Glutamatergic neuron (in vitro differentiated cells): ENCODE measurements at regions not wholly inside any gene's neighbourhood (a gene's known extent, or its start where the extent isn't known, plus 50 kb on each side); places are given as distances from the start of the nearest gene placed in this dataset.

Source experiments
- DNase-seq: peaks from one replicate; pipeline ENCODE4 v3.0.0; 2022
- H3K27ac Mint-ChIP-seq: one replicate; pipeline ENCODE4 v1.8.0; 2020; ENCODE audit warnings: mild to moderate bottlenecking, mixed read lengths, inconsistent platforms; ENCODE audit not compliant: unreplicated experiment
- H3K27me3 Mint-ChIP-seq: one replicate; pipeline ENCODE4 v1.8.0; 2020; ENCODE audit warnings: mild to moderate bottlenecking, moderate library complexity, mixed read lengths, inconsistent platforms; ENCODE audit not compliant: unreplicated experiment
- H3K36me3 Mint-ChIP-seq: one replicate; pipeline ENCODE4 v1.8.0; 2020; ENCODE audit warnings: mild to moderate bottlenecking, mixed read lengths, inconsistent platforms; ENCODE audit not compliant: unreplicated experiment
- H3K4me1 Mint-ChIP-seq: one replicate; pipeline ENCODE4 v1.8.0; 2020; ENCODE audit warnings: mild to moderate bottlenecking, low read depth, mixed read lengths, inconsistent platforms; ENCODE audit not compliant: unreplicated experiment
- H3K4me3 Mint-ChIP-seq: one replicate; pipeline ENCODE4 v1.8.0; 2020; ENCODE audit warnings: mild to moderate bottlenecking, mixed read lengths, inconsistent platforms; ENCODE audit not compliant: unreplicated experiment
- H3K9me3 Mint-ChIP-seq: one replicate; pipeline ENCODE4 v1.8.0; 2020; ENCODE audit warnings: mild to moderate bottlenecking, moderate library complexity, mixed read lengths, inconsistent platforms; ENCODE audit not compliant: unreplicated experiment
- TF ChIP-seq, protein P1 (sequence below): fragments of 200-600 bp; sonication (generic); IDR thresholded peaks from one replicate; pipeline ENCODE4 v1.5.0; 2021; ENCODE audit not compliant: partially characterized antibody, unreplicated experiment

DNA sequence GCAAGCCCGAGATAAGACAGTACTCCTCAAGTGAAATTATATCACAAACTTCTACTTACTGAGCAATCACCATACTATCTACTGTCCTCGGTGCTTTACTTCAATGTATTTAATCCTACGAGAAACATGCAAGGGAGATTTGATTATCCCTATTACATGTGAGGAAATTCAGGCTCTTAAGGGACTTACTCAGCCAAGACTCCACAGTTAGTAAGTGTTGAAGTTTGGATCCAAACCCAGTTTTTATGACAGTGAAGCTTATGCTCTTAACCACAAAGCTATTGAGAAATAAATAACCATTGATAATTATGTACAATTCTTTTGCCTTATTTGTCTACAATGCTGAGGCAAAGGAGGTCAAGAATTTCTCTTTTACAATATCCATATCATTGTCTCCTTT, 672.9 kb upstream of the ACVR2A start:
- Mint-ChIP-seq H3K36me3 (no peaks in the 10 kb centered on the region), H3K4me3 (no peak overlapping the region), H3K4me1 (no peaks in the 10 kb centered on the region), H3K27ac (no peak overlapping the region), H3K27me3 (no peaks in the 10 kb centered on the region), H3K9me3 (no peaks in the 10 kb centered on the region)
- TF ChIP-seq, protein P1, sequence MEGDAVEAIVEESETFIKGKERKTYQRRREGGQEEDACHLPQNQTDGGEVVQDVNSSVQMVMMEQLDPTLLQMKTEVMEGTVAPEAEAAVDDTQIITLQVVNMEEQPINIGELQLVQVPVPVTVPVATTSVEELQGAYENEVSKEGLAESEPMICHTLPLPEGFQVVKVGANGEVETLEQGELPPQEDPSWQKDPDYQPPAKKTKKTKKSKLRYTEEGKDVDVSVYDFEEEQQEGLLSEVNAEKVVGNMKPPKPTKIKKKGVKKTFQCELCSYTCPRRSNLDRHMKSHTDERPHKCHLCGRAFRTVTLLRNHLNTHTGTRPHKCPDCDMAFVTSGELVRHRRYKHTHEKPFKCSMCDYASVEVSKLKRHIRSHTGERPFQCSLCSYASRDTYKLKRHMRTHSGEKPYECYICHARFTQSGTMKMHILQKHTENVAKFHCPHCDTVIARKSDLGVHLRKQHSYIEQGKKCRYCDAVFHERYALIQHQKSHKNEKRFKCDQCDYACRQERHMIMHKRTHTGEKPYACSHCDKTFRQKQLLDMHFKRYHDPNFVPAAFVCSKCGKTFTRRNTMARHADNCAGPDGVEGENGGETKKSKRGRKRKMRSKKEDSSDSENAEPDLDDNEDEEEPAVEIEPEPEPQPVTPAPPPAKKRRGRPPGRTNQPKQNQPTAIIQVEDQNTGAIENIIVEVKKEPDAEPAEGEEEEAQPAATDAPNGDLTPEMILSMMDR, result no peak
- no peak for DNase-seq

DNA sequence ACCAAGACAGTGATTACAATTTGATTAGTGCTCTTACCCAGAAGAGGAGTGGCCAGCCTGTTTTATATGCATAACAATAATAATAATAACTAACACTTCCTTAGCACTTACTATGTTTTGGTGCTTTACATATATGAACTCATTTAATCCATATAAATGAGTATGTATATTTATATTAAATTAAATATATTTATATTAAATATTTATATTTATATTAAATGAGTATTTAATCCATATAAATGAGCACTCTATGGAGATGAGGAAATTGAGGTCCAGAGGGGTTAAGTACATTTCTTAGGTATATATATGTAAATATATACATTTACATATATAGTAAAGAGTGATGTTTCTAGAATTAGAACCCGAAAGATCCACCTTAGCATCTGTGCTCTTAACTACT, 673.9 kb upstream of the ACVR2A start:
- Mint-ChIP-seq H3K36me3 (no peaks in the 10 kb centered on the region), H3K9me3 (no peaks in the 10 kb centered on the region), H3K4me3 (no peak overlapping the region), H3K27ac (no peak overlapping the region), H3K4me1 (no peaks in the 10 kb centered on the region), H3K27me3 (no peaks in the 10 kb centered on the region)
- no peak for DNase-seq
- TF ChIP-seq, protein P1, result no peak

DNA sequence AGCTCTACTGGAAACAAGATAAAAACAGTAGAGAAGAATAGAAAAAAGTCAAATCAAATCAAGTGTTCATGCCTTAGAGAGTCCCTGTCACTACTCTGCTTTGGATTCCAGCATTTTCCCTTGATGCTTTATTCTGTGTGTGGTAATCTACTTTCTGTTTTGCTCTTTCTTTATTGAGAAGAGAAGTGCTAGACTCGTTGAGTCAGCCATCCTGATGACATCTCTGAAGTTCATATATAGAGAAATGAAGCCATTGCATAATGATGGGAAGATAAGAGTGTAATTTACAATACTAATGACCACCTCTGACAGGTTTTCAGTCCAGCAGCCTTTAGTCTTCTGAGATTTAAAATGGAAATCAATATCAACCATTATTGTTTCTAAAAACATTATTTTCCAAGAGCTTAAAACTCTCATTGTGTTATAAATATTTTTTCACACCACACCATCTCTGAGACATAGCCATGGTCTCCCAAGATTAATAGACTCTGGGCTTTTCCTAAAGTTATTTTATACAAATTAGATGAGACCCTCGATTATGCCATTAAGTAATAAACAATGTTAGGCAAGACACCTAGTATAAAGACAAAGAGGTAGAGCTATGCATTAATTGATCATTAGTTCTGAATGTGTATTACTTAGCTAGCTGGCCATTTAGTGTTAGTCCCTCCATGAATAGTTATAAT, 679.0 kb upstream of the ACVR2A start:
- no peaks in the 10 kb centered on the region for H3K9me3 Mint-ChIP-seq
- DNase-seq, result no peak
- no peaks in the 10 kb centered on the region for H3K36me3 Mint-ChIP-seq
- no peak overlapping the region for H3K4me3 Mint-ChIP-seq
- no peak overlapping the region for H3K27ac Mint-ChIP-seq
- no peaks in the 10 kb centered on the region for H3K27me3 Mint-ChIP-seq
- no peaks in the 10 kb centered on the region for H3K4me1 Mint-ChIP-seq
- TF ChIP-seq, protein P1, result no peak

DNA sequence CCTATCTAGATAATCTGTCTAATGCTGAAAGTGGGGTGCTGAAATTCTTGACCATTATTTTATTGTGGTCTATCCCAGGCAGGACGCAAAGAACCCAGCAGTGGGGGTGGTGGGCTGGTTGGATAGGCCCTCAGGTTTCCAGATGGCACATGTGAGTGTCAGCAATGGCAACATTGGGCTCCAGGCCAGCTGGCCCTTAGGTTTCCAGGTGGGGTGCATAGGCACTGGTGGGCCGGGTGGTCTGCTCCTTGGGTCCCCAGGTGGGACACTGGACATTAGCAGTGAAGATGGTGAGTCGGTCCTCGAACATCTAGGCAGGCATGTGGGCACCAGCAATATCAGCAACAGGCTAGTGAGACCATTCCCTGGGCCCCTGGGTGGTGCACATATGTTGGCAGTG, 680.3 kb upstream of the ACVR2A start:
- no peak for DNase-seq
- H3K4me1 Mint-ChIP-seq, result no peaks in the 10 kb centered on the region
- no peaks in the 10 kb centered on the region for H3K9me3 Mint-ChIP-seq
- no peaks in the 10 kb centered on the region for H3K36me3 Mint-ChIP-seq
- H3K4me3 Mint-ChIP-seq, result no peak overlapping the region
- TF ChIP-seq, protein P1, result no peak
- H3K27me3 Mint-ChIP-seq, result no peaks in the 10 kb centered on the region
- no peak overlapping the region for H3K27ac Mint-ChIP-seq

DNA sequence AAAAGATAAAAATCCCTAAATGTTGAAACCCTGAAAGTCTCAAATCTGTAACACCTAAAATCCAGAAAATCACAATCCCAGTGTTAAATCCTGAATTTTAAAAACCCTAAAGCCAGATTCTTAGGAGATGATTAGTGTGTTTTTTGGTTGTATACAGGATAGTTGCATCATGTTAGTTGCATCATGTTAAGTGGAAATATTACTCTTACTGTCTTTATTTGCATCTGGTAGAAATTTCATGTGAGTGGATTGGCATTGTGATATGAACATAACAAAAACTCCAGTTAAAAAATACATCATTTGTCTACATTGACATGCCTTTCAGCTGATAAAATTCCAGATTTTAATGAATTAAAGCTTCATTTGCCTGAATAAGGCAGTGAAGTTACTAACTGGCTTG, 683.1 kb upstream of the ACVR2A start:
- no peak for DNase-seq
- Mint-ChIP-seq H3K36me3 (no peaks in the 10 kb centered on the region), H3K27ac (no peak overlapping the region), H3K27me3 (no peaks in the 10 kb centered on the region), H3K4me1 (peaks cover 4% of the 10 kb centered on the region), H3K4me3 (no peak overlapping the region), H3K9me3 (no peaks in the 10 kb centered on the region)
- TF ChIP-seq, protein P1, result no peak
